Esophagus squamous epithelium (tissue), 4 donors: ENCODE measurements at regions not wholly inside any gene's neighbourhood (a gene's known extent, or its start where the extent isn't known, plus 50 kb on each side); places are given as distances from the start of the nearest gene placed in this dataset.

Experiments
- CTCF ChIP-seq, 6 experiments: fragments of 450-650 bp in 4 of 6; fragments of 200-600 bp in 2 of 6; sonication (generic) in 2 of 6; IDR thresholded peaks; one replicate each; pipeline ENCODE4 v1.5.1; 2016 to 2019; ENCODE audit warnings: antibody characterized with exemption in 6 of 6, mild to moderate bottlenecking in 4 of 6, moderate library complexity in 4 of 6
- POLR2A ChIP-seq, 4 donors: fragments of 450-650 bp; IDR thresholded peaks; one replicate each; pipeline ENCODE4 v1.6.1; 2017; ENCODE audit warnings: antibody characterized with exemption in 4 of 4, mild to moderate bottlenecking in 4 of 4, moderate library complexity in 3 of 4

DNA sequence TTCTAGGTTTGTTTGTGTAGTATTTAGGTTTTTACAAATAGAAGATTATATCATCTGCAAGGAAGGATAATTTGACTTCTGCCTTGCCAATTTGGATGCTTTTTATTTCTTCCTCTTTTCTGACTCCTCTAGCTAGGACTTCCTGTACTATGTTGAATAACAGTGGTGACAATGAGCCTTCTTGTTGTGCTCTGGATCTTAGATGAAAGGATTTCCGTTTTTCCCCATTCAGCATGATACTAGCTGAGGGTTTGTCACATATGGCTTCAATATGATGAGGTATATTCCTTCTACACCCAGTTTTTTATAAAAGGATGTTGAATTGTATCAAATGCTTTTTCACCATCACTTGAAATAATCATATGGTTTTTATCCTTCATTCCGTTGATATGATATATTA, 101.4 kb downstream of the FBXO4 start:
- no peak for TF ChIP-seq CTCF (IDR thresholded peaks at IDR 0.05)
- TF ChIP-seq POLR2A (IDR thresholded peaks at IDR 0.05), result no peak
